OCI-LY3 (cell line): ENCODE measurements at regions not wholly inside any gene's neighbourhood (a gene's known extent, or its start where the extent isn't known, plus 50 kb on each side); places are given as distances from the start of the nearest gene placed in this dataset.
"Not testable (repeated sequence)": the region's sequence is repeated elsewhere in the genome, so short reads cannot be mapped to it uniquely, and the experiment has no call there.

Experiments used
- H2AFZ ChIP-seq: fragments of 200-600, 300-600 bp; shearing (Covaris generic); 2 replicates; pipeline ENCODE4 v1.6.0; 2014; ENCODE audit warnings: antibody characterized with exemption, low read depth, low read length
- H3K27ac ChIP-seq: fragments of 200-600, 300-600 bp; sonication (generic); 2 replicates; pipeline ENCODE4 v1.5.1; 2014; ENCODE audit warnings: mild to moderate bottlenecking, low read length, moderate library complexity, mixed read lengths
- H3K27me3 ChIP-seq: fragments of 200-600, 300-600 bp; sonication (generic); 2 replicates; pipeline ENCODE4 v1.6.1; 2014; ENCODE audit warnings: low read depth, low read length, mixed read lengths
- H3K36me3 ChIP-seq: fragments of 200-600, 300-600 bp; sonication (generic); replicated peaks from 2 replicates; pipeline ENCODE3; 2014; ENCODE audit warnings: low read depth, low read length, mixed read lengths
- H3K4me1 ChIP-seq: fragments of 300-600, 200-600 bp; sonication (generic); 2 replicates; pipeline ENCODE4 v1.6.1; 2014; ENCODE audit warnings: low read length, mixed read lengths
- H3K4me2 ChIP-seq: fragments of 200-600, 300-600 bp; sonication (generic); 2 replicates; pipeline ENCODE4 v1.6.1; 2014; ENCODE audit warnings: low read length, mixed read lengths
- H3K4me3 ChIP-seq: fragments of 300-600, 200-600 bp; sonication (generic); 2 replicates; pipeline ENCODE4 v1.5.1; 2014; ENCODE audit warnings: antibody characterized with exemption, mild to moderate bottlenecking, low read length, moderate library complexity
- H3K79me2 ChIP-seq: fragments of 300-600, 200-600 bp; shearing (Covaris generic); 2 replicates; pipeline ENCODE4 v1.6.1; 2014; ENCODE audit warnings: mild to moderate bottlenecking, low read length, mixed read lengths
- H3K9ac ChIP-seq: fragments of 300-600, 200-600 bp; shearing (Covaris generic); 2 replicates; pipeline ENCODE4 v1.6.0; 2014; ENCODE audit warnings: mild to moderate bottlenecking, low read length, moderate library complexity
- H3K9me3 ChIP-seq: fragments of 200-600, 300-600 bp; shearing (Covaris generic); 2 replicates; pipeline ENCODE4 v1.6.1; 2014; ENCODE audit warnings: low read length, mixed read lengths; ENCODE audit not compliant: insufficient read depth
- H4K20me1 ChIP-seq: fragments of 200-600, 300-600 bp; sonication (generic); 2 replicates; pipeline ENCODE4 v1.6.1; 2016; ENCODE audit warnings: low read length, mixed read lengths; ENCODE audit not compliant: insufficient read depth
- CTCF ChIP-seq: fragments of 200-600, 300-600 bp; sonication (generic); IDR thresholded peaks from 2 replicates; pipeline ENCODE4 v1.5.1; 2014; ENCODE audit warnings: antibody characterized with exemption, low read length, low read depth
- EZH2phosphoT487 ChIP-seq: fragments of 200-600 bp; shearing (Covaris generic); IDR thresholded peaks from 2 replicates; pipeline ENCODE4 v1.6.1; 2018; ENCODE audit warnings: antibody characterized with exemption, mixed run types, low read depth

GRCh38 chr16:82282662-82283061 lies 112.6 kb upstream of the MPHOSPH6 start:
- no peak overlapping the region for H3K4me3 ChIP-seq
- no peaks in the 10 kb centered on the region for H3K4me1 ChIP-seq

DNA sequence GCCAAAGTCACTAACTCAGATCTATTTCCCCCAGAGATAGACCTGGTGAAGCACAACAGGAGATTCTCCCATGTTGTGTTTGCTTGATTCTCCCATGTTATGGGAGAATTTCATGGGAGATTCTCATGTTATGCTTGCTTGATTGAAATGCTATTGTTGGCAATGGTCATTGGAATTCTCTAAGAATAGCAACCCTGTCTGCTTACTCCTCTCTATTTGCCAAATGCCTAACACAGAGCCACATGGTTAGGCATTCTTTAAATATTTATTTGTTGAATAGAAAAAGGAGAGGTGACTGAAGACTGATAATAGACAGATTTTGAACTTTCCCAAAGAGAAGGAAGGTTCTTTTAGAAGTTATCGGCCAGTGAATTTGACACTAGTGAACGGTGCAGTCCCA lies 111.5 kb upstream of the MPHOSPH6 start:
- TF ChIP-seq CTCF (no peak), EZH2phosphoT487 (no peak)
- no peak overlapping the region for H3K27ac ChIP-seq
- no peak overlapping the region for H3K9ac ChIP-seq
- H3K9me3 ChIP-seq = no peaks in the 10 kb centered on the region
- H3K4me2 ChIP-seq = no peak overlapping the region
- no peaks in the 10 kb centered on the region for H3K36me3 ChIP-seq
- H2AFZ ChIP-seq = no peak overlapping the region
- no peaks in the 10 kb centered on the region for H3K79me2 ChIP-seq
- peaks cover 19% of the 10 kb centered on the region for H3K27me3 ChIP-seq
- no peak overlapping the region for H3K4me3 ChIP-seq
- no peaks in the 10 kb centered on the region for H3K4me1 ChIP-seq
- no peaks in the 10 kb centered on the region for H4K20me1 ChIP-seq

More at GRCh38 chr16:82282662-82283061, 112.6 kb upstream of the MPHOSPH6 start:
- H2AFZ ChIP-seq = no peak overlapping the region
- no peak overlapping the region for H3K4me2 ChIP-seq
- H3K9me3 ChIP-seq = no peaks in the 10 kb centered on the region
- H3K79me2 ChIP-seq = no peaks in the 10 kb centered on the region
- TF ChIP-seq EZH2phosphoT487 (no peak), CTCF (no peak)
- peaks cover 26% of the 10 kb centered on the region for H3K27me3 ChIP-seq
- no peaks in the 10 kb centered on the region for H3K36me3 ChIP-seq
- no peak overlapping the region for H3K27ac ChIP-seq
- H3K9ac ChIP-seq = no peak overlapping the region
- no peaks in the 10 kb centered on the region for H4K20me1 ChIP-seq

- H3K4me1 ChIP-seq = no peaks in the 10 kb centered on the region
- no peak overlapping the region for H2AFZ ChIP-seq
- H3K27me3 ChIP-seq = peaks cover 12% of the 10 kb centered on the region
- H3K27ac ChIP-seq = no peak overlapping the region
- no peaks in the 10 kb centered on the region for H3K79me2 ChIP-seq
- no peaks in the 10 kb centered on the region for H4K20me1 ChIP-seq
- no peaks in the 10 kb centered on the region for H3K9me3 ChIP-seq
- TF ChIP-seq CTCF (no peak), EZH2phosphoT487 (no peak)
- H3K36me3 ChIP-seq = no peaks in the 10 kb centered on the region
- no peak overlapping the region for H3K4me3 ChIP-seq
- no peak overlapping the region for H3K9ac ChIP-seq
- no peak overlapping the region for H3K4me2 ChIP-seq
Observed at GRCh38 chr16:82280867-82281266, 110.8 kb upstream of the MPHOSPH6 start.

DNA sequence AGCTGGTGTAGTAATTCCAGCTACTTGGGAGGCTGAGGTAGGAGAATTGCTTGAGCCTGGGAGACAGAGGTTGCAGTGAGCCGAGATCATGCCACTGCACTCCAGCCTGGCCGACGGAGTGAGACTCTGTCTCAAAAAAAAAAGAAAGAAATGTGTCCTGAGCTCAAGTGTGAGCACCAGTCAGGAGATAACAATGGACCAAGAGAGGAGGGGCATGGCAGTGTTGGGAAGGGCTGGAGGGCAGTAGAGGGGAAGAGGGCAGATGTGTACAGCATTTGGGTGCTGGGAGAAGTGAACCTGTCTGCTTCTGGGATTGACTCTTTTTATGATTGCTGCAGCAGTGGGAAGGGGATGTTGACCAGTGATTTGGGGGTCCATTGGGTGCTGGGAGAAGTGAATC lies 105.3 kb upstream of the MPHOSPH6 start:
- H3K79me2 ChIP-seq, H3K27me3 ChIP-seq, H3K36me3 ChIP-seq, H3K9me3 ChIP-seq, H4K20me1 ChIP-seq, H3K4me3 ChIP-seq, H3K27ac ChIP-seq, H2AFZ ChIP-seq, H3K9ac ChIP-seq, H3K4me2 ChIP-seq, H3K4me1 ChIP-seq: not testable (repeated sequence)

DNA sequence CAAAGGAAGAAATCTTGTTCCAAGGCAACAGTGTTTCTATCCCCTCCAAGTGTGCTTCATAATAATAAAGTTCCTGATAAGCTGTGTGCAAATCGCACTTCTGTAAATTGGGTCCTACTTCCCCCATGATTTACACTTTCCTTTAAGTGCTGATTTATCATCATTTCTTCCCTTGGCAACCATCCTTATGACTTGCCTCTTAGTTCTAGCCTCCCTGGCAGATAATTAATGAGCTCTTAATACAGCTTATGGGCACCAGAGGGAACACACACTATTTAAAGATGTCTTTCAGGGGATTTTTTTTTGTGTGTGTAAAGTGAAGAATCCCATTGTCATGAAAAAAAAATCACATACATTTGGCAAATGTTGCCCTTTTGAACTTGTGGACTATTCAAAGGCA lies 101.6 kb upstream of the MPHOSPH6 start:
- no peaks in the 10 kb centered on the region for H3K4me1 ChIP-seq
- H3K9me3 ChIP-seq = no peaks in the 10 kb centered on the region
- no peak overlapping the region for H3K4me2 ChIP-seq
- TF ChIP-seq EZH2phosphoT487 = no peak
- TF ChIP-seq CTCF = no peak
- no peak overlapping the region for H3K4me3 ChIP-seq
- H3K36me3 ChIP-seq = no peaks in the 10 kb centered on the region
- H3K9ac ChIP-seq = no peak overlapping the region
- no peak overlapping the region for H2AFZ ChIP-seq
- H3K27me3 ChIP-seq = peaks cover 3% of the 10 kb centered on the region; the same call in 1 of the 2 replicates
- no peaks in the 10 kb centered on the region for H3K79me2 ChIP-seq
- no peaks in the 10 kb centered on the region for H4K20me1 ChIP-seq
- H3K27ac ChIP-seq = no peak overlapping the region

- not testable (repeated sequence) for H3K4me2 ChIP-seq, H3K9ac ChIP-seq, H3K9me3 ChIP-seq, H3K4me3 ChIP-seq, H3K27ac ChIP-seq, H3K4me1 ChIP-seq, H4K20me1 ChIP-seq, H2AFZ ChIP-seq, H3K36me3 ChIP-seq, H3K79me2 ChIP-seq
- H3K27me3 ChIP-seq = peaks cover 23% of the 10 kb centered on the region
Observed at GRCh38 chr16:82267675-82268074, 97.7 kb upstream of the MPHOSPH6 start.
